WTC11 (cell line): ENCODE measurements at regions not wholly inside any gene's neighbourhood (a gene's known extent, or its start where the extent isn't known, plus 50 kb on each side); places are given as distances from the start of the nearest gene placed in this dataset.

Source experiments
- ATAC-seq: fragments of 200-7000 bp; cut with Tn5 transposase; 2 replicates; pipeline ENCODE4 v1.10.0; 2021; ENCODE audit warnings: mild to moderate bottlenecking, moderate library complexity
- CTCF ChIA-PET: fragments of 300-600 bp; sonication (Branson Sonifier 250); formaldehyde crosslinking; loops from one replicate; lab custom pipeline; 2021; ENCODE audit warnings: antibody characterized with exemption; lab: Charles Lee
- POLR2A ChIA-PET: fragments of 350-600 bp; sonication (Branson Sonifier 250); formaldehyde crosslinking; loops from one replicate; lab custom pipeline; 2021; ENCODE audit warnings: antibody characterized with exemption; lab: Charles Lee
- DNase-seq: peaks from one replicate; pipeline ENCODE4 v3.0.0; 2021; ENCODE audit warnings: low spot score
- H3K27ac Mint-ChIP-seq: 2 replicates; pipeline ENCODE4 v1.8.0; 2021; ENCODE audit warnings: mixed read lengths
- H3K27me3 Mint-ChIP-seq: 2 replicates; pipeline ENCODE4 v1.8.0; 2021; ENCODE audit warnings: low read depth, mild to moderate bottlenecking, moderate library complexity, mixed read lengths
- H3K36me3 Mint-ChIP-seq: 2 replicates; pipeline ENCODE4 v1.8.0; 2021; ENCODE audit warnings: mixed read lengths
- H3K4me1 Mint-ChIP-seq: 2 replicates; pipeline ENCODE4 v1.8.0; 2022; ENCODE audit warnings: mixed read lengths
- H3K4me3 Mint-ChIP-seq: 2 replicates; pipeline ENCODE4 v1.8.0; 2021; ENCODE audit warnings: mild to moderate bottlenecking, moderate library complexity, mixed read lengths
- H3K9me3 Mint-ChIP-seq: 2 replicates; pipeline ENCODE4 v1.8.0; 2021; ENCODE audit warnings: mixed read lengths
- AFF4 ChIP-seq: sonication (generic); formaldehyde crosslinking; IDR thresholded peaks from 2 replicates; pipeline ENCODE4 v1.8.1; 2023; ENCODE audit warnings: mild to moderate bottlenecking, missing genetic modification reagents, borderline replicate concordance
- ATF6 ChIP-seq: sonication (generic); formaldehyde crosslinking; IDR thresholded peaks from 2 replicates; pipeline ENCODE4 v1.8.1; 2023; ENCODE audit warnings: mild to moderate bottlenecking, missing genetic modification reagents
- CTCF ChIP-seq: fragments of 200-600 bp; IDR thresholded peaks from 2 replicates; pipeline ENCODE4 v1.8.0; 2022; ENCODE audit warnings: antibody characterized with exemption
- ETV6 ChIP-seq: sonication (generic); formaldehyde crosslinking; IDR thresholded peaks from 2 replicates; pipeline ENCODE4 v1.8.1; 2022; ENCODE audit warnings: mild to moderate bottlenecking, missing genetic modification reagents
- FOXK1 ChIP-seq: sonication (generic); formaldehyde crosslinking; IDR thresholded peaks from 2 replicates; pipeline ENCODE4 v1.8.0; 2022; ENCODE audit warnings: mild to moderate bottlenecking, moderate library complexity, missing genetic modification reagents
- FOXP4 ChIP-seq: sonication (generic); formaldehyde crosslinking; IDR thresholded peaks from 2 replicates; pipeline ENCODE4 v1.8.0; 2022; ENCODE audit warnings: mild to moderate bottlenecking, missing genetic modification reagents
- GABPB1 ChIP-seq: sonication (generic); formaldehyde crosslinking; IDR thresholded peaks from 2 replicates; pipeline ENCODE4 v1.8.1; 2023; ENCODE audit warnings: mild to moderate bottlenecking, missing genetic modification reagents
- MXD4 ChIP-seq: fragments of 250-450 bp; sonication (Bioruptor Pico); IDR thresholded peaks from 2 replicates; pipeline ENCODE4 v1.8.0; 2021; ENCODE audit warnings: mild to moderate bottlenecking, moderate library complexity, borderline replicate concordance
- NFATC4 ChIP-seq: fragments of 250-450 bp; sonication (Bioruptor Pico); IDR thresholded peaks from 2 replicates; pipeline ENCODE4 v1.9.0; 2021; ENCODE audit warnings: mild to moderate bottlenecking
- PREB ChIP-seq: sonication (generic); formaldehyde crosslinking; IDR thresholded peaks from 2 replicates; pipeline ENCODE4 v1.8.1; 2022; ENCODE audit warnings: mild to moderate bottlenecking, missing genetic modification reagents, moderate library complexity, borderline replicate concordance
- PRRX2 ChIP-seq: fragments of 250-450 bp; sonication (Bioruptor Pico); IDR thresholded peaks from 2 replicates; pipeline ENCODE4 v1.8.0; 2021; ENCODE audit warnings: mild to moderate bottlenecking
- SMAD4 ChIP-seq: sonication (generic); formaldehyde crosslinking; IDR thresholded peaks from 2 replicates; pipeline ENCODE4 v1.8.0; 2022; ENCODE audit warnings: mild to moderate bottlenecking, missing genetic modification reagents
- TCF7 ChIP-seq: sonication (generic); formaldehyde crosslinking; IDR thresholded peaks from 2 replicates; pipeline ENCODE4 v1.8.0; 2022; ENCODE audit warnings: mild to moderate bottlenecking, low read depth, missing genetic modification reagents, moderate library complexity
- TEAD4 ChIP-seq: sonication (generic); formaldehyde crosslinking; IDR thresholded peaks from 2 replicates; pipeline ENCODE4 v1.8.0; 2022; ENCODE audit warnings: mild to moderate bottlenecking, missing genetic modification reagents
- ZNF121 ChIP-seq: sonication (generic); formaldehyde crosslinking; IDR thresholded peaks from 2 replicates; pipeline ENCODE4 v1.8.0; 2023; ENCODE audit warnings: missing genetic modification reagents
- ZNF263 ChIP-seq: sonication (generic); formaldehyde crosslinking; IDR thresholded peaks from 2 replicates; pipeline ENCODE4 v1.8.1; 2022; ENCODE audit warnings: low read depth, mild to moderate bottlenecking, moderate library complexity, missing genetic modification reagents
- ZNF416 ChIP-seq: fragments of 250-450 bp; sonication (Bioruptor Pico); IDR thresholded peaks from 2 replicates; pipeline ENCODE4 v1.9.0; 2021; ENCODE audit warnings: mild to moderate bottlenecking, inconsistent platforms
- ZNF671 ChIP-seq: fragments of 250-450 bp; sonication (Bioruptor Pico); IDR thresholded peaks from 2 replicates; pipeline ENCODE4 v1.8.0; 2021; ENCODE audit warnings: mild to moderate bottlenecking

- TF ChIP-seq ATF6 (CRISPR knock-in tag) (no peak), ZNF263 (no peak)
- TF ChIP-seq, all 79 proteins: peak for 0
Observed at GRCh38 chr3:117192888-117193287, 483.3 kb downstream of the TUSC7 start (continued).

- Mint-ChIP-seq H3K36me3 (no peaks in the 10 kb centered on the region), H3K27ac (no peak overlapping the region), H3K9me3 (no peaks in the 10 kb centered on the region)
- CTCF ChIA-PET = interaction anchor here (0.6 to 2.1 kb wide), 10 partner anchors 9 to 804 kb away, joined by 3 to 6 read pairs (median 4); no protein-coding TSS in a partner anchor
- TF ChIP-seq PREB (CRISPR knock-in tag) = no peak
- no peak for TF ChIP-seq ZNF671
- no peak for TF ChIP-seq SMAD4 (CRISPR knock-in tag)
- TF ChIP-seq ETV6 (CRISPR knock-in tag) = no peak
- TF ChIP-seq AFF4 (CRISPR knock-in tag) = no peak
- no peak for TF ChIP-seq ATF6 (CRISPR knock-in tag)
- TF ChIP-seq ZNF416 (CRISPR knock-in tag) = no peak
- no peak for TF ChIP-seq ZNF121 (CRISPR knock-in tag)
- TF ChIP-seq FOXK1 = no peak
- TF ChIP-seq TCF7 (CRISPR knock-in tag) = no peak
- TF ChIP-seq TEAD4 (CRISPR knock-in tag) = no peak
- TF ChIP-seq NFATC4 (CRISPR knock-in tag) = no peak
- no peak for TF ChIP-seq PRRX2 (CRISPR knock-in tag)
- TF ChIP-seq FOXP4 (CRISPR knock-in tag) = no peak
- no peak for TF ChIP-seq GABPB1 (CRISPR knock-in tag)
- no peak for TF ChIP-seq MXD4 (CRISPR knock-in tag)
- no peak for TF ChIP-seq CTCF
- TF ChIP-seq, all 79 proteins: peak for 0
- POLR2A ChIA-PET = no interaction called here
- peak; percentile 50 for ATAC-seq
- DNase-seq = no peak
- Mint-ChIP-seq H3K4me1 (peaks cover 5% of the 10 kb centered on the region; the same call in 1 of the 2 replicates), H3K27me3 (no peaks in the 10 kb centered on the region), H3K4me3 (no peak overlapping the region)
Observed at GRCh38 chr3:117193390-117193789, 483.8 kb downstream of the TUSC7 start.
